GM12878 (cell line): ENCODE measurements at regions not wholly inside any gene's neighbourhood (a gene's known extent, or its start where the extent isn't known, plus 50 kb on each side); places are given as distances from the start of the nearest gene placed in this dataset.

Experiments used
- ATAC-seq: fragments of 200-7000 bp; cut with Tn5 transposase; 3 replicates; pipeline ENCODE4 v1.9.1; 2020; ENCODE audit warnings: mild to moderate bottlenecking, moderate library complexity
- BruUV-seq: library from RNA; stranded (reverse); fragments of 400-500 nt; replicated peaks from 2 replicates; lab custom pipeline; 2021; lab: Mats Ljungman, UMichigan
- CTCF ChIA-PET: fragments of 300-600 bp; sonication (Branson Sonifier 250); formaldehyde crosslinking; extraction: SDS; loops from one replicate; lab custom pipeline; 2021; ENCODE audit warnings: inconsistent platforms; lab: Yijun Ruan, JAX
- POLR2A ChIA-PET: fragments of 350-600 bp; formaldehyde crosslinking; extraction: SDS; loops from one replicate; lab custom pipeline; 2021; ENCODE audit warnings: inconsistent platforms; lab: Charles Lee
- RAD21 ChIA-PET: fragments of 300-600 bp; sonication (Branson Sonifier 250); formaldehyde crosslinking; loops from one replicate; lab custom pipeline; 2023; ENCODE audit warnings: antibody characterized with exemption; ENCODE audit not compliant: unreplicated experiment; lab: Charles Lee
- SMC1A ChIA-PET: fragments of 300-600 bp; sonication (Branson Sonifier 250); formaldehyde crosslinking; loops from one replicate; lab custom pipeline; 2023; ENCODE audit not compliant: unreplicated experiment, uncharacterized antibody; lab: Charles Lee
- DNase-seq: peaks from one replicate; pipeline ENCODE4 v3.0.0-alpha.2; 2011; ENCODE audit warnings: low read depth, low spot score
- FAIRE-seq: peaks from 3 replicates; lab custom pipeline; 2011; peaks lifted over from hg19 to GRCh38; lab: Jason Lieb, UNC
- H2AFZ ChIP-seq: 2 replicates; pipeline ENCODE4 v1.6.0; 2011; ENCODE audit warnings: low read depth, low read length, control low read depth; ENCODE audit not compliant: control insufficient read depth
- H3K27ac ChIP-seq: 2 replicates; pipeline ENCODE4 v1.5.1; 2011; ENCODE audit warnings: control low read depth; ENCODE audit not compliant: control insufficient read depth, insufficient read depth
- H3K27me3 ChIP-seq, 2 experiments: replicated peaks in 1 of 2; 2 replicates each; pipeline versions ENCODE4 v1.6.0 to v1.6.1; 2011; ENCODE audit warnings: low read length in 1 of 2; ENCODE audit not compliant: control insufficient read depth in 2 of 2, insufficient read depth in 2 of 2
- H3K36me3 ChIP-seq, 2 experiments: 2 replicates each; pipeline ENCODE4 v1.5.1; 2011; ENCODE audit warnings: low read length in 1 of 2; ENCODE audit not compliant: control insufficient read depth in 2 of 2, insufficient read depth in 2 of 2
- H3K4me1 ChIP-seq: 2 replicates; pipeline ENCODE4 v1.6.1; 2011; ENCODE audit warnings: mild to moderate bottlenecking, low read length, moderate library complexity, mixed read lengths; ENCODE audit not compliant: control insufficient read depth, insufficient read depth
- H3K4me2 ChIP-seq: 2 replicates; pipeline ENCODE4 v1.6.0; 2011; ENCODE audit warnings: control low read depth; ENCODE audit not compliant: control insufficient read depth, insufficient read depth
- H3K4me3 ChIP-seq: fragments of 200-600 bp; sonication (generic); 2 replicates; pipeline ENCODE4 v1.5.1; 2016
- H3K79me2 ChIP-seq: 2 replicates; pipeline ENCODE4 v1.6.0; 2011; ENCODE audit warnings: low read length; ENCODE audit not compliant: control insufficient read depth, insufficient read depth
- H3K9ac ChIP-seq: 2 replicates; pipeline ENCODE4 v1.8.0; 2011; ENCODE audit warnings: low read length, control low read depth, mixed read lengths; ENCODE audit not compliant: control insufficient read depth, insufficient read depth
- H3K9me3 ChIP-seq: replicated peaks from 3 replicates; pipeline ENCODE4 v1.5.1; 2011; ENCODE audit warnings: mild to moderate bottlenecking, low read length; ENCODE audit not compliant: control insufficient read depth, insufficient read depth
- H4K20me1 ChIP-seq: 2 replicates; pipeline ENCODE4 v1.6.0; 2011; ENCODE audit not compliant: control insufficient read depth, insufficient read depth
- ASH2L ChIP-seq: fragments of 300-600, 200-600 bp; sonication (generic); IDR thresholded peaks from 2 replicates; pipeline ENCODE4 v1.6.1; 2017; ENCODE audit warnings: low read depth, mild to moderate bottlenecking, borderline replicate concordance
- BHLHE40 ChIP-seq, 2 experiments: fragments of 450-650 bp in 1 of 2; IDR thresholded peaks; 2 replicates each; pipeline ENCODE4 v1.6.1; 2011 to 2017; ENCODE audit warnings: low read depth in 2 of 2, borderline replicate concordance in 1 of 2, improper control_type of control experiment in 1 of 2, low read length in 1 of 2, mild to moderate bottlenecking in 1 of 2
- BMI1 ChIP-seq: fragments of 450-650 bp; IDR thresholded peaks from 2 replicates; pipeline ENCODE4 v1.6.1; 2016; ENCODE audit warnings: mild to moderate bottlenecking, moderate library complexity, borderline replicate concordance
- E4F1 ChIP-seq: fragments of 450-650 bp; IDR thresholded peaks from 2 replicates; pipeline ENCODE4 v1.6.1; 2018; ENCODE audit warnings: borderline replicate concordance, mild to moderate bottlenecking; ENCODE audit not compliant: partially characterized antibody
- EZH2 ChIP-seq: IDR thresholded peaks from 2 replicates; pipeline ENCODE4 v1.6.1; 2012; ENCODE audit warnings: low read depth, mild to moderate bottlenecking, control low read depth, inconsistent platforms, low read length, borderline replicate concordance; ENCODE audit not compliant: control insufficient read depth
- HDGF ChIP-seq: fragments of 450-650 bp; IDR thresholded peaks from 2 replicates; pipeline ENCODE4 v1.6.1; 2016; ENCODE audit warnings: antibody characterized with exemption
- HSF1 ChIP-seq: fragments of 150-350 bp; IDR thresholded peaks from 2 replicates; pipeline ENCODE4 v1.6.1; 2014; ENCODE audit warnings: mild to moderate bottlenecking, low read depth, low read length
- IRF4 ChIP-seq: IDR thresholded peaks from 2 replicates; pipeline ENCODE4 v1.6.1; 2011; ENCODE audit warnings: low read depth, low read length
- LARP7 ChIP-seq: fragments of 450-650 bp; IDR thresholded peaks from 2 replicates; pipeline ENCODE4 v1.6.1; 2017; ENCODE audit warnings: mild to moderate bottlenecking
- POLR2AphosphoS2 ChIP-seq: IDR thresholded peaks from 2 replicates; pipeline ENCODE4 v1.6.1; 2011; ENCODE audit warnings: low read depth, mild to moderate bottlenecking, low read length, improper control_type of control experiment, moderate library complexity
- RBBP5 ChIP-seq: fragments of 200-600 bp; sonication (generic); conservative IDR thresholded peaks from 2 replicates; pipeline ENCODE4 v1.6.1; 2016
- RELA ChIP-seq: fragments of 450-650 bp; IDR thresholded peaks from 2 replicates; pipeline ENCODE4 v1.8.0; 2014; ENCODE audit warnings: borderline replicate concordance; ENCODE audit not compliant: partially characterized antibody
- SIN3A ChIP-seq: IDR thresholded peaks from 2 replicates; pipeline ENCODE4 v1.6.1; 2012; ENCODE audit warnings: low read depth, low read length, improper control_type of control experiment
- SMAD5 ChIP-seq: IDR thresholded peaks from 2 replicates; pipeline ENCODE4 v1.6.1; 2016; ENCODE audit warnings: antibody characterized with exemption, low read depth
- YY1 ChIP-seq: IDR thresholded peaks from 2 replicates; pipeline ENCODE4 v1.6.1; 2011; ENCODE audit warnings: low read depth, mild to moderate bottlenecking, low read length
- WGBS: methylation state at CpG from one replicate; pipeline ENCODE4 v1.1.6; 2016; ENCODE audit warnings: low lambda C conversion rate; ENCODE audit not compliant: insufficient replicate concordance, insufficient coverage; ENCODE audit errors: missing lambda C conversion rate; 5-methylcytosine and 5-hydroxymethylcytosine counted together
- in situ Hi-C: fragments of 300-500 bp; cut with MboI; formaldehyde crosslinking; loops from 9 replicates; pipeline ENCODE4 v1.14.3; 2018; ENCODE audit warnings: mixed read lengths
- intact Hi-C: fragments of 100-400 bp; cut with micrococcal nuclease; formaldehyde crosslinking; loops from one replicate; pipeline ENCODE4 v1.14.2; 2022; ENCODE audit not compliant: unreplicated experiment

- ChIA-PET POLR2A (no interaction called here), SMC1A (no interaction called here)
Observed at GRCh38 chr6:105967917-105968602, 118.1 kb upstream of the PRDM1 start.

GRCh38 chr6:105966481-105966880, 119.7 kb upstream of the PRDM1 start:
- no peak for TF ChIP-seq RELA
- no peak for TF ChIP-seq POLR2AphosphoS2
- no peak for TF ChIP-seq LARP7
- no peak for TF ChIP-seq HSF1
- TF ChIP-seq IRF4, result no peak
- TF ChIP-seq EZH2, result no peak
- TF ChIP-seq ASH2L, result no peak
- no peak for TF ChIP-seq BHLHE40 (IDR thresholded peaks at IDR 0.05; ENCODE audit: borderline replicate concordance in 1 of 2, low read depth in 2 of 2, low read length in 1 of 2)
- no peak for TF ChIP-seq HDGF
- TF ChIP-seq BMI1, result no peak
- TF ChIP-seq SIN3A, result no peak
- no peak for TF ChIP-seq YY1
- TF ChIP-seq SMAD5, result no peak
- TF ChIP-seq E4F1, result no peak
- Histone ChIP-seq H3K36me3 (no peaks in the 10 kb centered on the region), H4K20me1 (no peaks in the 10 kb centered on the region), H3K4me3 (no peak overlapping the region), H3K27ac (no peak overlapping the region), H2AFZ (no peak overlapping the region), H3K27me3 (no peaks in the 10 kb centered on the region; a peak in 1 of 4 replicates), H3K4me2 (no peak overlapping the region), H3K4me1 (no peaks in the 10 kb centered on the region), H3K9ac (no peak overlapping the region), H3K79me2 (no peaks in the 10 kb centered on the region), H3K9me3 (no peaks in the 10 kb centered on the region)
- ChIA-PET RAD21 (no interaction called here), CTCF (no interaction called here), SMC1A (interaction anchor here (0.7 to 1.0 kb wide), 2 partner anchors 33 to 212 kb away, joined by 3 read pairs; no protein-coding TSS in a partner anchor), POLR2A (no interaction called here)
- FAIRE-seq (no peak), DNase-seq (no peak), ATAC-seq (no peak)
- intact Hi-C loops, result no loop called here
- WGBS, result 38% methylated on average over 1 of the region's 1 CpG
- BruUV-seq, result no TSS peak
- in situ Hi-C loops, result no loop called here

More at GRCh38 chr6:105967917-105968602, 118.1 kb upstream of the PRDM1 start:
- Histone ChIP-seq H3K27ac (no peak overlapping the region), H4K20me1 (no peaks in the 10 kb centered on the region), H3K36me3 (no peaks in the 10 kb centered on the region)
- TF ChIP-seq HDGF (no peak), RBBP5 (no peak)
- TF ChIP-seq, all 136 proteins: peak for 0
- 69% methylated on average over 9 of the region's 9 CpGs for WGBS
- intact Hi-C loops, result no loop called here
- H3K9me3 ChIP-seq, result peaks cover 4% of the 10 kb centered on the region; the same call in 2 of the 3 replicates
- ChIA-PET CTCF (no interaction called here), RAD21 (no interaction called here)
- H3K79me2 ChIP-seq, result no peaks in the 10 kb centered on the region
- no peaks in the 10 kb centered on the region for H3K27me3 ChIP-seq
- no TSS peak for BruUV-seq
- no peak overlapping the region for H3K9ac ChIP-seq
- no peak overlapping the region for H2AFZ ChIP-seq
- no peak overlapping the region for H3K4me2 ChIP-seq
- DNase-seq (no peak), FAIRE-seq (no peak), ATAC-seq (no peak)
- H3K4me1 ChIP-seq, result no peaks in the 10 kb centered on the region
- no peak overlapping the region for H3K4me3 ChIP-seq
- in situ Hi-C loops, result no loop called here
